ENCODE measurements at regions not wholly inside any gene's neighbourhood (a gene's known extent, or its start where the extent isn't known, plus 50 kb on each side); places are given as distances from the start of the nearest gene placed in this dataset.
A peak's percentile ranks its signal among the peaks of the same experiment; 100 is the strongest.

GRCh38 chr5:39521940-39522590 lies 97.3 kb upstream of the DAB2 start:
- Histone ChIP-seq H3K9me3 (no peaks in the 10 kb centered on the region), H3K36me3 (ENCODE audit: low read depth, missing control alignments) (no peaks in the 10 kb centered on the region), H3K4me3 (no peak overlapping the region), H3K4me1 (no peaks in the 10 kb centered on the region), H3K27ac (no peak overlapping the region), H3K27me3 (no peaks in the 10 kb centered on the region)
- DNase-seq, result no peak
- 58 to 60% methylated on average over 4 of the region's 4 CpGs for WGBS, 2 donors
- TF ChIP-seq, protein P1, sequence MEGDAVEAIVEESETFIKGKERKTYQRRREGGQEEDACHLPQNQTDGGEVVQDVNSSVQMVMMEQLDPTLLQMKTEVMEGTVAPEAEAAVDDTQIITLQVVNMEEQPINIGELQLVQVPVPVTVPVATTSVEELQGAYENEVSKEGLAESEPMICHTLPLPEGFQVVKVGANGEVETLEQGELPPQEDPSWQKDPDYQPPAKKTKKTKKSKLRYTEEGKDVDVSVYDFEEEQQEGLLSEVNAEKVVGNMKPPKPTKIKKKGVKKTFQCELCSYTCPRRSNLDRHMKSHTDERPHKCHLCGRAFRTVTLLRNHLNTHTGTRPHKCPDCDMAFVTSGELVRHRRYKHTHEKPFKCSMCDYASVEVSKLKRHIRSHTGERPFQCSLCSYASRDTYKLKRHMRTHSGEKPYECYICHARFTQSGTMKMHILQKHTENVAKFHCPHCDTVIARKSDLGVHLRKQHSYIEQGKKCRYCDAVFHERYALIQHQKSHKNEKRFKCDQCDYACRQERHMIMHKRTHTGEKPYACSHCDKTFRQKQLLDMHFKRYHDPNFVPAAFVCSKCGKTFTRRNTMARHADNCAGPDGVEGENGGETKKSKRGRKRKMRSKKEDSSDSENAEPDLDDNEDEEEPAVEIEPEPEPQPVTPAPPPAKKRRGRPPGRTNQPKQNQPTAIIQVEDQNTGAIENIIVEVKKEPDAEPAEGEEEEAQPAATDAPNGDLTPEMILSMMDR (IDR thresholded peaks at IDR 0.05), result no peak
- TF ChIP-seq POLR2A (IDR thresholded peaks at IDR 0.05), result no peak
- intact Hi-C loops (cut with DNase I; ENCODE audit: low total_unique reads), result no loop called here

DNA sequence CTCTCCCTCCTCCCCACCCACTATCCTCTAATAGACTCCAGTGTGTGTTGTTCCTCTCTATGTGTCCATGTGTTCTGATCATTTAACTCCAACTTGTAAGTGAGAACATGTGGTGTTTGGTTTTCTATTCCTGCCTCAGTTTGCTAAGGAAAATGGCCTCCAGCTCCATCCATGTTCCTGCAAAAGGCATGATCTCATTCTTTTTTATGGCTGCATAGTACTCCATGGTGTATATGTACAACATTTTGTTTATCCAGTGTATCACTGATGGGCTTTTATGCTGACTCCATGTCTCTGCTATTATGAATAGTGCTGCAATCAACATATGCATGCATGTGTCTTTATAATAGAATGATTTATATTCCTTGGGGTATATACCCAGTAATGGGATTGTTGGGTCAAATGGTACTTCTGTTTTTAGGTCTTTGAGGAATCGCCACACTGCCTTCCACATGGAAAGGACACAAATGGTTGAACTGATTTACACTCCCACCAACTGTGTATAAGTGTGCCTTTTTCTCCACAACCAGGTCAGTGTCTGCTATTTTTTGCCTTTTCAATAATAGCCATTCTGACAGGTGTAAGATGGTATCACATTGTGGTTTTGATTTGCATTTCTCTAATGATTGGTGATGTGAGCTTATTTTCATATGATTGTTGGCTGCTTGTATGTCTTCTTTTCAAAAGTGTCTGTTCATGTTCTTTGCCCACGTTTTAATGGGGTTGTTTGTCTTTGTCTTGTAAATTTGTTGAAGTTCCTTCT lies 96.5 kb upstream of the DAB2 start:
- no peak for DNase-seq
- Histone ChIP-seq H3K4me1 (no peaks in the 10 kb centered on the region), H3K27ac (no peak overlapping the region), H3K4me3 (no peak overlapping the region), H3K9me3 (no peaks in the 10 kb centered on the region), H3K36me3 (ENCODE audit: low read depth, missing control alignments) (no peaks in the 10 kb centered on the region), H3K27me3 (no peaks in the 10 kb centered on the region)
- TF ChIP-seq POLR2A (IDR thresholded peaks at IDR 0.05), result no peak
- TF ChIP-seq, protein P1 (IDR thresholded peaks at IDR 0.05), result no peak
- intact Hi-C loops (cut with DNase I; ENCODE audit: low total_unique reads), result no loop called here
- 76% methylated on average over 2 of the region's 2 CpGs for WGBS, 2 donors

- no peak for TF ChIP-seq POLR2A (IDR thresholded peaks at IDR 0.05)
- TF ChIP-seq, protein P1 (IDR thresholded peaks at IDR 0.05), result no peak
- Histone ChIP-seq H3K4me1 (no peaks in the 10 kb centered on the region), H3K4me3 (no peak overlapping the region), H3K36me3 (ENCODE audit: low read depth, missing control alignments) (no peaks in the 10 kb centered on the region), H3K9me3 (no peaks in the 10 kb centered on the region), H3K27me3 (no peaks in the 10 kb centered on the region), H3K27ac (peak overlapping the region in 1 of 2 donors; percentile 28)
- intact Hi-C loops (cut with DNase I; ENCODE audit: low total_unique reads), result no loop called here
- WGBS, 2 donors, result 13 to 41% methylated on average over 3 of the region's 3 CpGs
- no peak for DNase-seq
These were observed 95.4 kb upstream of the DAB2 start for GRCh38 chr5:39520232-39520572.

- H3K4me1 ChIP-seq, result no peaks in the 10 kb centered on the region
- TF ChIP-seq, protein P1 (IDR thresholded peaks at IDR 0.05), result no peak
- TF ChIP-seq POLR2A (IDR thresholded peaks at IDR 0.05), result no peak
- no peaks in the 10 kb centered on the region for H3K9me3 ChIP-seq
- no peak for DNase-seq
- H3K27ac ChIP-seq, result peak overlapping the region in 1 of 2 donors; percentile 28
- H3K27me3 ChIP-seq, result no peaks in the 10 kb centered on the region
- H3K36me3 ChIP-seq (ENCODE audit: low read depth, missing control alignments), result no peaks in the 10 kb centered on the region
- intact Hi-C loops (cut with DNase I; ENCODE audit: low total_unique reads), result no loop called here
- 42 to 43% methylated on average over 3 of the region's 3 CpGs for WGBS, 2 donors
- H3K4me3 ChIP-seq, result no peak overlapping the region
These were observed 94.9 kb upstream of the DAB2 start for GRCh38 chr5:39519566-39520231.

Measured in testis (tissue), 2 donors.